H1 (cell line): ENCODE measurements at regions not wholly inside any gene's neighbourhood (a gene's known extent, or its start where the extent isn't known, plus 50 kb on each side); places are given as distances from the start of the nearest gene placed in this dataset.

Experiments used
- POLR2AphosphoS5 ChIP-seq: IDR thresholded peaks from 2 replicates; pipeline ENCODE4 v1.6.1; 2011; ENCODE audit warnings: low read depth, low read length
- SUZ12 ChIP-seq: fragments of 200-600 bp; sonication (generic); IDR thresholded peaks from 2 replicates; pipeline ENCODE4 v1.6.1; 2012; ENCODE audit warnings: mild to moderate bottlenecking, inconsistent platforms, low read length, moderate library complexity, mixed read lengths
- ZNF274 ChIP-seq: IDR thresholded peaks from 2 replicates; pipeline ENCODE4 v1.7.0; 2012; ENCODE audit warnings: low read length, borderline replicate concordance; ENCODE audit errors: extremely low read depth
- TF ChIP-seq, protein P1 (sequence below), 3 experiments: IDR thresholded peaks; 1 replicate in 2 of 3; 2 replicates in 1 of 3; pipeline versions ENCODE4 v1.5.1 to v1.6.1; 2011; ENCODE audit warnings: low read length in 3 of 3, mild to moderate bottlenecking in 3 of 3, inconsistent platforms in 2 of 3, low read depth in 1 of 3, moderate library complexity in 1 of 3; ENCODE audit not compliant: insufficient read depth in 1 of 3; ENCODE audit errors: control extremely low read depth in 1 of 3

DNA sequence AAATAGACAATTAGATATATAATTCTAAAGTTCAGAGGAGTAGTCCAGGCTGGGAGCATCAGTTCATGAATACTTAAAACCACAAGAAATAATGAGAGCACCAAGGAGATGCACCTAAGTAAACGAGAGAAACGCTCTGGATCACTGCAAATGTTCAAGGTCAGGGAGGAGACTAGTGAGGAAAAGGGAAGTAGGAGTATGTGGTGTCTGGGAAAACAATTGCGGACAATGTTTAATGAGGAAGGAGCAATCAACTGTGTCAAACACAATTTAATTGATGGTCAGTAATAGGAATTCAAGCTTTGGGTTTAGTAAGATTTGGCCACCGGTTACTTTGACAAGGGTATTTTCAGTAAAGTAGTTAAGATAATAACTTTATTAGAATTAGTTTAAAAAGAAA, 652.2 kb downstream of the DACH1 start:
- TF ChIP-seq, protein P1, sequence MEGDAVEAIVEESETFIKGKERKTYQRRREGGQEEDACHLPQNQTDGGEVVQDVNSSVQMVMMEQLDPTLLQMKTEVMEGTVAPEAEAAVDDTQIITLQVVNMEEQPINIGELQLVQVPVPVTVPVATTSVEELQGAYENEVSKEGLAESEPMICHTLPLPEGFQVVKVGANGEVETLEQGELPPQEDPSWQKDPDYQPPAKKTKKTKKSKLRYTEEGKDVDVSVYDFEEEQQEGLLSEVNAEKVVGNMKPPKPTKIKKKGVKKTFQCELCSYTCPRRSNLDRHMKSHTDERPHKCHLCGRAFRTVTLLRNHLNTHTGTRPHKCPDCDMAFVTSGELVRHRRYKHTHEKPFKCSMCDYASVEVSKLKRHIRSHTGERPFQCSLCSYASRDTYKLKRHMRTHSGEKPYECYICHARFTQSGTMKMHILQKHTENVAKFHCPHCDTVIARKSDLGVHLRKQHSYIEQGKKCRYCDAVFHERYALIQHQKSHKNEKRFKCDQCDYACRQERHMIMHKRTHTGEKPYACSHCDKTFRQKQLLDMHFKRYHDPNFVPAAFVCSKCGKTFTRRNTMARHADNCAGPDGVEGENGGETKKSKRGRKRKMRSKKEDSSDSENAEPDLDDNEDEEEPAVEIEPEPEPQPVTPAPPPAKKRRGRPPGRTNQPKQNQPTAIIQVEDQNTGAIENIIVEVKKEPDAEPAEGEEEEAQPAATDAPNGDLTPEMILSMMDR (IDR thresholded peaks at IDR 0.05; ENCODE audit: control extremely low read depth in 1 of 3, insufficient read depth in 1 of 3, low read depth in 1 of 3, low read length in 3 of 3) = no peak
- TF ChIP-seq POLR2AphosphoS5 = no peak
- TF ChIP-seq SUZ12 = no peak
- TF ChIP-seq ZNF274 = no peak
